ENCODE measurements at regions not wholly inside any gene's neighbourhood (a gene's known extent, or its start where the extent isn't known, plus 50 kb on each side); places are given as distances from the start of the nearest gene placed in this dataset.

- DNase-seq (ENCODE audit: low read depth): no peak
Observed at GRCh38 chr5:158413122-158413680, 554.3 kb upstream of the CLINT1 start.

- DNase-seq (ENCODE audit: low read depth): peak; percentile 56
Observed at GRCh38 chr5:158410976-158411375, 552.0 kb upstream of the CLINT1 start.

- DNase-seq (ENCODE audit: low read depth): no peak
Observed at GRCh38 chr5:158409507-158409906, 550.6 kb upstream of the CLINT1 start.

- no peak for DNase-seq (ENCODE audit: low read depth)
Observed at GRCh38 chr5:158407824-158408195, 548.9 kb upstream of the CLINT1 start.

GRCh38 chr5:158406884-158407823 lies 548.2 kb upstream of the CLINT1 start:
- DNase-seq (ENCODE audit: low read depth): no peak

GRCh38 chr5:158398360-158399201 lies 539.6 kb upstream of the CLINT1 start:
- DNase-seq (ENCODE audit: low read depth): no peak

GRCh38 chr5:158397278-158397677 lies 538.3 kb upstream of the CLINT1 start:
- DNase-seq (ENCODE audit: low read depth): no peak

- no peak for DNase-seq (ENCODE audit: low read depth)
Observed at GRCh38 chr5:158394102-158394501, 535.2 kb upstream of the CLINT1 start.

GRCh38 chr5:158393457-158393856 lies 534.5 kb upstream of the CLINT1 start:
- DNase-seq (ENCODE audit: low read depth): no peak

- DNase-seq (ENCODE audit: low read depth): no peak
Observed at GRCh38 chr5:158392753-158393152, 533.8 kb upstream of the CLINT1 start.

- DNase-seq (ENCODE audit: low read depth): no peak
Observed at GRCh38 chr5:158390577-158390976, 531.6 kb upstream of the CLINT1 start.

- DNase-seq (ENCODE audit: low read depth): no peak
Observed at GRCh38 chr5:158389786-158390185, 530.8 kb upstream of the CLINT1 start.

GRCh38 chr5:158388021-158388420 lies 529.1 kb upstream of the CLINT1 start:
- no peak for DNase-seq (ENCODE audit: low read depth)

- DNase-seq (ENCODE audit: low read depth): no peak
Observed at GRCh38 chr5:158387499-158387898, 528.6 kb upstream of the CLINT1 start.

- DNase-seq (ENCODE audit: low read depth): no peak
Observed at GRCh38 chr5:158385982-158386381, 527.0 kb upstream of the CLINT1 start.

- DNase-seq (ENCODE audit: low read depth): peak; percentile 82
Observed at GRCh38 chr5:158384535-158385481, 525.9 kb upstream of the CLINT1 start.

GRCh38 chr5:158383486-158383885 lies 524.5 kb upstream of the CLINT1 start:
- DNase-seq (ENCODE audit: low read depth): no peak

- peak; percentile 95 for DNase-seq (ENCODE audit: low read depth)
Observed at GRCh38 chr5:158382473-158382872, 523.5 kb upstream of the CLINT1 start.

GRCh38 chr5:158381614-158382160 lies 522.7 kb upstream of the CLINT1 start:
- DNase-seq (ENCODE audit: low read depth): no peak

GRCh38 chr5:158380661-158381060 lies 521.7 kb upstream of the CLINT1 start:
- DNase-seq (ENCODE audit: low read depth): no peak

Measured in myocyte (in vitro differentiated cells).